Inflammatory macrophage treated with lipopolysaccharide for 1 hour (primary cell): ENCODE measurements at regions not wholly inside any gene's neighbourhood (a gene's known extent, or its start where the extent isn't known, plus 50 kb on each side); places are given as distances from the start of the nearest gene placed in this dataset.
A peak's percentile ranks its signal among the peaks of the same experiment; 100 is the strongest.

Experiments used
- DNase-seq, 2 donors: peaks; one replicate each; pipeline ENCODE4 v3.0.0-alpha.2; 2020 to 2022

DNA sequence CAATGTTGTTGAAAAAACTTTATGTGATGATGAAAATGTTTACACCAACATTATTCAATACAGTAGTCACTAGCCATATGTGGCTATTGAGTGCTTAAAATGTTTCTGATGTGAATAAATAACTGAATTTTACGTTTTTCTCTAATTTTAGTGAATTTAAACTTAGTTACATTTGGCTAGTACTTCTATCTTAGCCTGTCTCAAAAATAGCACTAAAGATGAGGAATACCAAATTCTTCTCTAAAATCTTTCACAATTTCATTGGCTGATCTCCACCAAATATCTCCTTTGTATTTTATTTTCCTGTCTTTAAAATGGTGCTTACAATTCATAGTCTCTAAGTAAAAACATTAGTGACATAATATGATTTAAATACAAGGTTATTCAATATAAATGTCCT, 83.7 kb upstream of the RND3 start:
- DNase-seq: no peak

DNA sequence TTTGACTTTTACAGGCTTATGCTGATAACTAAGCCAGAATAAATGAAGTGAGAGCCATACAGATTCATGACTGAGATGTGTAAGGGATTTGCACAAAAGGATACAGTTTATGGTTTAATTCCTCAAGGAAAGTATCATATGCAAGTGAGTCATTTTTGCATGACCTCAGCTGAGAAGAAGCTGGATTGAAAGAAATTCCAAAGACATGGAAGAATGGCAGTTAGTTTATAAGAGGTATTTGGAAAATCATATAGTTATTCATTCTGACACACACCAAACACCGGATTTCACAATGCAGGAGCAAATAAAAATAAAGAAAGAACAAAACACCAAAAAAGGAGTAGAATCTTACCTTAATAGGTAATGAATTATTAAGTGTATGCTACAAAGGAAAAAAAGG, 83.2 kb upstream of the RND3 start:
- no peak for DNase-seq

DNA sequence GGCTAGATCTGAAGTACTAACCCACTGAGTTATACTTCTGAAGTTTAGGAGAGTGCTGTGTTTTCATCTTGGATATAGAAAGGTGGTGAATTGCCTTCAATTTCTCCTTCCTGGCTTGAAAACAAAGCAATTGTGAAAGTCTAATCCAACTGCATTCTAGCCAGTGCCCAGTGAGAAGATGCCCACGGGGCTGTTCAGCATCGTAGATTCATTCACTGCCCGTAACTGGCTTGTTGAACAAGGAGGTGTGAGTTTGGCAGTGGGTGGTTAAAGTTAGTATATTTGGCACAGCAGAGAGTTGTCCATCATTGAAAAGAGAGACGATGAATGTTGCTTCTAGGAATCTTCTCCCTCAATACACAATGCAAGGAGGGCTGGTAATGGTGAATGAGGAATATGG, 82.3 kb upstream of the RND3 start:
- DNase-seq: no peak

DNA sequence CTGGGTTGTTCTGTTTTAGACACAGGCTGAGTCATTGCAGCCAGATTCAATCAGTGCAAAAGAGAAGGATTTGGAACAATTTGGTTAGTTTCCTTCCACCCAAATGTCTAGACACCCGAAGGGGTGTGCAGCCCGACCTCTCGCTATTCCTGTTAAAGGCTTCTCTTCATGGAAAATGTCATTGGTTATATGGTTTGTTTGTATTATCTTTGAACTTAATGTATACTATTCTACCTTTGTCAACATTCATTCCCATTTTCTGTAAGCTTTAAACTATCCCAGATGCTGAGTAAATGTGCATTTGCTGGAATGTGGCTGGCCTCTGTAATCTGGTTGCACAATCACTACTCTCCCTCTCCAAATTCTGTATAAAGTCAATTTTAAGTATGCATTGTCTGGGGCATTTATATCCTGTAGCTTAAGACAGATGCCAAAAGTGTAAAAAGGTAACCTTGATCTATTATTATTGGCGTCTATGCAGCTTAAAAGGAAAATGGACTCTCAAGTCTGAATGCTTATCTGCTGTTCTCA, 80.4 kb upstream of the RND3 start:
- no peak for DNase-seq

DNA sequence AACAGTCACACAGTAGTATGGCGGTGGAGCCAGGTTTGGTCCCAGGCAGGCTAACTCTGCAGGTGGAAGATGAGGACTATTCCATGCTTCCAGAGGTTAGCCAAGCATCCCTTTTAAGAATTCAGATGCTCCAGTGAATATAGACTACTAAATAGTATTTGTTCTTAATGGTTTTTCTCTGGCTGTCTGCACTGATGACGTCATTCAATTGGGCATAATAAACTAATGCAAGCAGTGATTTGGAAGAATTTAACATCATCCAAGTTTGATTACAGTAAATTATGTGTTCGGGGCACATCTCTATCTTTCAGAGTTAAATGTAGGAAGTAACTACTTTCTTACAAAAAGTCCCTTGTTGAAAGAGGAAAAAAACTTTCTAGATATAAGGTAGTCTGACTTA, 78.8 kb upstream of the RND3 start:
- no peak for DNase-seq

DNA sequence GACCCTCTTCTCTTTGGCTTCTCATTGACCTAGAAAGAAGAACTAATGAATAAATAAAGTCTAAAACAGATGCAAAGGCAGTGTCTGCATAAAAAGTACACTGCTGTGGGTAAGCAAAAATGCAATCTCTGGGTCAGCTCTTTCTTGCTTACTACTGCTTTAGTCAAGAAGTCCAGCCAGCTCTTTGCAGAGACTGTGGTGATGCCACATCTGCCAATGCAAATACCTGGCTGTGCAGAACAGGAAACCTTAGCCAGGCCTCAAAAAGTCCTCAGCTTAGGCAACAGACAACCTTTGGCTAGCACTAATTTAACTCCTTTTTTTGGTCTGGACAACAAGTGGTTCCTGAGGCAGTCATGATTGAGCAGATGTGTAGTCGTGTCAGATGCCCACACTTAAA, 73.6 kb upstream of the RND3 start:
- DNase-seq: no peak

DNA sequence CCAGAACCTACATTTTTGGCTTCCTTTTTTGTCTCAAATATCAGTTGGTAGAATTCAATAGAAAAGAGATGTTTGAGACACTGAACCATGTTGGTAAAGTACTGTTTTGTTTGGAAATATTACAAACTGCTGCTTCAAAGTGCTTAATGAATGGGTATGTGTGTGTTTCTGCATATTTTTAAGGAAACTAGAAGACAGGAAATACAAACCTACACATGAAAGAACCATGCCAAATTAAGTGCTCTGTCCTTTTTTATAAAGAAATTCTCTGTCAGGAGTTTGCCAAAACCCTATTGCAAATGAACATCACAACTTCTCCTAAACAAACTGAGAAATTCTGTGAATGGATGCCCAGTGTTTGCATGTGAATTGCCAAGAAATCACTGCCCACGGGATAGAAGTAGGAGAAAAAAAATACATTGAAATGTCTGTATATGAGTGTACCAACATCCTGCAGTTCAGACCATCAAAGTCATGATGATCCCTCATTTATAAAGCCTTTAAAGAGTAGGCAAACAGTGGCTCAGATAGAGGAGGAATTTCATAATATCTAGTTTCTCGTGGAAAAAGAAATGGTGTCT, 69.6 kb upstream of the RND3 start:
- DNase-seq: no peak

DNA sequence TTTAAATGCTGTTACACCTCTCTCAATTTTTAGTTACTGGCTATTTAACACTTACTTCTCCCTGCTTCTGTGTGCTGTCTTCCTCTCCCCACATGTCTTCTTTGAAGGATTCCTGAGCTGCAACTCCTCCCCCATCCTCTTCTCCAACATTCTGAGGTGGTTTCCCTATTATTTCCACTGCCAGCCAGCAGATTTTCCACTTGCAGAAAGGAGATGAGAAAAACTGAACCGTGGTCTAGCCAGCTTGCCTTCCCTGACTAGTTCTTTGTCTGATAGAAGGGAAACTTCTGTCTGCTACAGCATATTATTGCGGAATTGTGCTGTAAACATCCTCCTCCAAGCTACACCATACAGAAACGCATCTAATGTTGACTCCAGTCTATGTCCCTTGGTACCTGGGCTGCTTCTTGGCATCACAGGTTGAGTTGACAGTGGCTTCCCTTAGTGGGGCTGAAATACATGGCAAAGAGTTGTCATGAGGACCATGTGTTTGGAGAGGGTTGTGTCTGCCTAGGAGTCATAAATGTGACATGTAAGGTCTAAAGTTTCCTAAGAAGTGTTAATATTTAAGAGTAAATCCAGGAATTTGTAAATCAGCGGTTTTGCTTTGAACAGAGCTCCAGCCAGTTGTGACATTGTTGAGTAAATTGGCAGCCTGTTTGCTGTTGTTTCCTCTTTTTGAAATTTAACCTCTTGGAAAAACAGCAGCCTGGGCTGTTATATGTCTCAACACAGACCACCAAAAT, 68.3 kb upstream of the RND3 start:
- no peak for DNase-seq

DNA sequence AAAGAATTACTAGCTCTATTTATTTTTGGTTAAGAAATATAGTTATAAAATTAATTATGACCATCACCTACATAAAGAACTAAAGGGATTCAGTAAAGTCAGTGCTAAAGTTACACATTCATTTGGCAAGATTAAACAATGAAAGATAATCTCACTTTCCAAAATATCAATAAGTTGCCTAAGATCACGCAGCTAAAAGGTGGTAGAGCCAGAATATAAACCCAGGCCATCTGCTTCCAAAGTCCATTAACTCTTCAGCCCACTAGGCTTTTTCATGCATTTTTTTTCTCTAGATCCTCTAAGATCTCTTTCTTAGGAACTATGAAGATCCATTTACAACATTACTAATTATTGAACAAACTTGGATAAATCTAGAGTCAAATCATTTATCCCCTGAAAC, 66.6 kb upstream of the RND3 start:
- no peak for DNase-seq

DNA sequence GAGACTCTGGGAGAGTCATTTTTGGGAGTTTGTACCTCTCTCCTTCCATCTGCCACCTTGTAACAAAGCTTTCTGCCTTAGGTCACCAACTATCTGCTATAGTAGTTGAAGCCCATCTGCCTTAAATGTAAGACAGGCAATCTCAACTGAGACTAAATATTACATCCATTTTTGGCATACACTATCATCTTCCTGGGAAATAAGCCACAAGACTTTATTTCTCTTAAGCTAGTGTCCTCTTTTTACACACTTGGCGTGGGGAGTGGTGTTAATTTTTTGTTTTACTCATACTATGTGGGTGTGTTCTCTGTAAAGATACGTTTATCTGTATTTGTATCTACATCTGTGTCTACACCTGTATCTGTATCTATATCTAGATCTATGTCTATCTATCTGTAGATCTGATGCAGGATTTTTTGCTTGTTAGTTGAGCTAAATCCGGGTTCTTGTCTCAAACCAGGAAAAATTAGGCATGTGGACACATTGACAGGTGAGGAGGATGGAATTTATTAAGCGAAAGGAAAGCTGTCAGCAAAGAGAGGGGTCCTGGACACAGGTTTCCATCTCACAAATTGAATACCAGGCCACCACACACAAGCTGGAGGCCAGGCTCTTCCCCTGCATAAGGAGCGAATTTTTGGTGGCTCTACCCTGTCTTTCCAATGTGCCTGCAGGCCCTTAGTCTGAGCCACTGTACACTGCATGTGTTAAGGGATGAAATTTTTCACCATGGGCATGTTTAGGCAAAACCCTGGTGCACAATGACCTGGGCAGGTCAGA, 64.8 kb upstream of the RND3 start:
- DNase-seq: no peak

DNA sequence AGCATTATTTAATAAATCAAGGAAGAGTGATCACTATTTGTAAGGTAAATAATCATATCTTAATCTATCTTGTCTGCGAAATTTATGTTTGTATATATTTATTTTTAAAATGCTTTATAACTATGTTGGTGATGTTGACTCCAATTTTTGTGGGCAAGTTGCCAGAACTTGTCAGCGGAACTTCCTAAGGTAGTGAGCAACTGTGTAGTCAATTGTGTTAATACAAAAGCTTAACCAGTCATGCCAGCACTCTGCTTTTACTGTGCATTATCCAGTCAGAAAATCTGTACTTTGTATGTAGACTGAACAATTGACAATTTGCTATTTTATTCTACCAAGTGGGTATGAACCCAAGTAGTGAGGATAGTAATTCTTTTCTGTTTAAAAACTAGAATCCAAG, 61.9 kb upstream of the RND3 start:
- no peak for DNase-seq

DNA sequence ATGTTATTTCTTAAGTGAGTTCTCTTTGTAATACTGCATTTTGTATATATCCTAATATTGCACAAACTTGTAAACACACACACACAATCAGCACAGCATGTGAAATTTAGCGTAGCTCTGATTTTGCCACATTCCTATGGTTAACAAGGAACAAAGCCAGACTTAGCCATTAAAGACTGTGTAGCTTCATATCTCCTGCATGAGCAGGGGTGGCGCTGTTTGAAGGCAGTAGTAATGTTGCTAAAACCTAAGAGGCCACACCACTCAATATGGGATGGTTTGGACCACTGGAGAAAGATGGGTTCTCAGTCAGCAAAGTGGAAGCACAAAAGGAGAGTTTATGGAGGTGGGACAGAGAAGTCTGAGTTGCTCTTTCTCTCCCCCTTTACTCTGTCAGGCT, 61.1 kb upstream of the RND3 start:
- no peak for DNase-seq

DNA sequence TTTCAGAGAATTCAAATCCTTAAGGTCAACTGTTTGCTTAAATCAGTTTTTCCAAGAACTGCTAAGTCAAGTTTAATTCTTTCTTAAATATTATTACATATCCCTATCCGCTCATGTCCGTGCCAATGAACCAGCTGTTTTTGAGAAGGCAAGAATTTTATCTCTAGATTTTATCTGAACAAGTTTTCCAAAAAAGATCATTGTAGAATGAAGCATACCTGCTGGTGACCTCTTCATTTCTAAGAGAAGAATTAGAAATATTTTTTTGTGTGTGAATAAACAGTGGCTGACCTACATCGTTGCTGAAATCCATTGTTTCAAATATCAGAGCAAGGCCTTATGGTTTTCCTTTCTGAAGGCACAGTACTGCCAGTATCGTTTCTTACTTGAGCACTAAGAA, 58.4 kb upstream of the RND3 start:
- no peak for DNase-seq

DNA sequence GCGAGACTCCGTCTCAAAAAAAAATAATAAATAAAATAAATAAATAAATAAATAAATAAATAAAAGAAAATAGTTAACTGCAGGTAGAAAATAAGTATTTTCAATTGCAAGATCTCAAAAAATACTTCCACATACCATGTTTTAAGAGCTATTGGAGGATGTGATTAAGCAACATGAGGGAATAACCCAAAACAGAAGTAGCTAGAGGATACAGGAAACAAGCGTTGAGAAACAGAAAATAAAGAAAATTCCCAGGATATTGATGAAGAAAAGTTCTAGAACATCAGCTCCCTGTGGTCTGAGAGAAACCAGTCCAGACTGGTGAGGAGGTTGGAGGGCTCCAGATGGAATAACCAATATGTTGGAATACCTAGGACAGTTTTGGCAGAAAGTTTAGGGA, 57.3 kb upstream of the RND3 start:
- peak in 1 of 2 donors; percentile 3 for DNase-seq

DNA sequence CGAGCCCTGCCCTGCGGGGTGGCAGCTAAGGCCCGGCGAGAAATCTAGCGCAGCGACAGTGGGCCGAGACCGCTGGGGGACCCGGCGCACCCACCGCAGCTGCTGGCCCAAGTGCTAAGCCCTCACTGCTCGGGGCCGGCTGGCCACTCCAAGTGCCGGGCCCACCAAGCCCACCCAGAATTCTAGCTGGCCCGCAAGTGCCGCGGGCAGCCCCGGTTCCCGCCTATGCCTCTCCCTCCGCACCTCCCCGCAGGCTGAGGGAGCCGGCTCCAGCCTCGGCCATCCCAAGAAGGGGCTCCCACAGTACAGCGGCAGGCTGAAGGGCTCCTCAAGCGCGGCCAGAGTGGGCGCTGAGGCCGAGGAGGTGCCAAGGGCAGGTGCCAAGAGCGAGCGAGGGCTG, 55.2 kb upstream of the RND3 start:
- DNase-seq: no peak

DNA sequence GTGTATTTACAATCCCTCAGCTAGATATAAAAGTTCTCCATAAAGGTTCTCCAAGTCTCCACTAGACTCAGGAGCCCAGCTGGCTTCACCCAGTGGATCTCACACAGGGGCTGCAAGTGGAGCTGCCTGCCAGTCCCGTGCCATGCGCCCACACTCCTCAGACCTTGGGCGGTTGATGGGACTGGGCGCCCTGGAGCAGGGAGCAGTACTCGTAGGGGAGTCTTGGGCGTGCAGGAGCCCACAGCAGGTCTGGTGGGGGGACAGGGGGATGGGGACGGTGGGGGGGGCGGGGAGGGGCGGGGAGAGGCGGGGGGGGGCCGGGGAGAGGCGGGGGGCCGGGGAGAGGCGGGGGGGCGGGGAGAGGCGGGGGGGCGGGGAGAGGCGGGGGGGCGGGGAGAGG, 54.7 kb upstream of the RND3 start:
- DNase-seq: no peak

DNA sequence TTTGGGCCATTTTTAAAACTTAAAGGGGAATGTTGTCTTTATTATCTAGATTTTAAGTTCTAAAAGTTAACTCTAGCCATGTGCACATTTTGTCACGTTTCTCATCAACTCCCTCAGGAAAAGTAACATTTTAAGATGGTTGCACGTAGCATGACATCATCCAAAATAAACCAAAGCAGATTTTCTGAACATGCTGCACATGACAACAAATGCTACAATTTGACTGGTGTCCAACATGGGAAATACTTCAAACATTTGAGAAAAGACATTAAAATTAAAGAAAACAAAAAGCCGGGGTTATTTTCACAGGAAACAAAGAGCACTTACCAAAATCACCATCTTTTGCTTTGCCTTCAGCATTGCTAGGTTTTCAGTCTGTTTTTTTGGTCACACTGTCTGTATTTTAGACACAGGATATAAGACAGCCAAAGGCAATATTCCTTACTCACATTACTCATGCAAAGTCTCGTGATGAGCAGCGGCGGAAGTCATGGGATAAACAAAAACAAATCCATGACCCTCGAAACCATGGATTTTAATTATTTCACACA, 51.3 kb upstream of the RND3 start:
- DNase-seq: no peak
